Activated T-cell treated with anti-CD3 and anti-CD28 coated beads, Interleukin-2, amount 50 U/mL, for 72 hours (primary cell): ENCODE measurements at regions not wholly inside any gene's neighbourhood (a gene's known extent, or its start where the extent isn't known, plus 50 kb on each side); places are given as distances from the start of the nearest gene placed in this dataset.
"Not testable (repeated sequence)": the region's sequence is repeated elsewhere in the genome, so short reads cannot be mapped to it uniquely, and the experiment has no call there.

Experiments used
- ATAC-seq, 2 donors: fragments of 150-1000 bp; cut with Tn5 transposase; replicated peaks in 1 of 2; 2 replicates each; pipeline ENCODE4 v1.10.0; 2021; ENCODE audit warnings: moderate library complexity in 2 of 2, mild to moderate bottlenecking in 1 of 2
- DNase-seq, 2 donors: peaks; one replicate each; pipeline ENCODE4 v3.0.0; 2021 to 2022; ENCODE audit warnings: mixed read lengths in 1 of 2
- H3K27ac Mint-ChIP-seq: one replicate; pipeline ENCODE4 v1.8.0; 2022; ENCODE audit warnings: mild to moderate bottlenecking, moderate library complexity, mixed read lengths
- H3K27me3 Mint-ChIP-seq: one replicate; pipeline ENCODE4 v1.8.0; 2022; ENCODE audit warnings: low read depth, mixed read lengths
- H3K36me3 Mint-ChIP-seq, 2 donors: one replicate each; pipeline ENCODE4 v1.8.0; 2022; ENCODE audit warnings: mixed read lengths in 2 of 2, mild to moderate bottlenecking in 1 of 2; ENCODE audit not compliant: insufficient read depth in 2 of 2
- H3K4me1 Mint-ChIP-seq: one replicate; pipeline ENCODE4 v1.8.0; 2022; ENCODE audit warnings: low read depth, mixed read lengths
- H3K4me3 Mint-ChIP-seq, 2 donors: one replicate each; pipeline ENCODE4 v1.8.0; 2022; ENCODE audit warnings: mild to moderate bottlenecking in 2 of 2, mixed read lengths in 2 of 2, moderate library complexity in 2 of 2
- H3K9me3 Mint-ChIP-seq, 2 donors: one replicate each; pipeline ENCODE4 v1.8.0; 2022; ENCODE audit warnings: mixed read lengths in 2 of 2

DNA sequence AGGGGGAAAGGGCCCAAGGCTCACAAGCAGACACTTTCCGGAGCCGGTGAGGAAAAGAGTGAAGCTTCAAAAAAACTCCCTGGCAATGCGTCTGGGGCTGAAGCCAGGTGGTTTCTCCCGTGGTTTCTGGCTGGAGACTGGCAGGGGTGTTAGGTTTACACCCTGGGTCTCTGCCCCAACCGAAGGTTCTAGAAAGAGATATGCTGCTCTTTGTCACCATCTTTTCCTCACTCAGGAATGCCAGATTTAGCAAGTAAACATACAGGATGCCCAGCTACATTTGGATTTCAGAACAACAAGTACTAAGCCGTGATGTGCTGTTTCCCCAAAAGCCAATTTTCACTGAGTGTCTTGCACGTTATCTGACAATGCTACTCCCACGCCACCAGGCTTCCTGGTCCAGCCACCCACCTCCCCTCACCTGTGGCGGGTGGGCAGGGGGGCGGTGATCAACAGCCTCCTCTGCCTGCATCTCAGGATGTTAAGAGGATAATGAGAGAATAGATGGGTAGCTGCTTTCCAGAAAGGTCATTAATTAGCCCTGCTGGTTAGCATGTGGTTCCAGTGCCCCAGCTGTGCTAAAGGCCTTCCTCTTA, 69.6 kb upstream of the OLIG2 start:
- Mint-ChIP-seq H3K4me1 (no peaks in the 10 kb centered on the region), H3K4me3 (no peak overlapping the region), H3K27me3 (peaks cover 56% of the 10 kb centered on the region), H3K36me3 (no peaks in the 10 kb centered on the region), H3K27ac (no peak overlapping the region), H3K9me3 (no peaks in the 10 kb centered on the region)
- ATAC-seq = no peak
- DNase-seq = no peak

DNA sequence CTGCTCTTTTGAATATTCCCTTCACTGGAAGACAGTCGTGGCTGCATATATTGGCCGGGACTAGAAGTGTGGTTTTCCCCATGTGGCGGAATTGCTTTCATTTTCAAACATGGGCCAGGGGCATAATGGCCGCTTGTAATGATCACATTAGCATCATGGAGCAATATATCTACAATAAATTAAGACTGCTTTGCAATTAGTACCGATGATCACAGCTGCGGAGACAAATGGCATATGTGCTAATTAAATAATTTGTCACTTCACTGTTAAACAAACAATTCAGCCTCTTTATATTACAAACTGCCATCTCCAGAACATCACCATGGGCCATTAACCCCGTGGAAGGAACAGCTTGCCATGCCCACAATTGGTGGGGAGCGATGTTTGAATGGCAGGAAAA, 68.2 kb upstream of the OLIG2 start:
- ATAC-seq = no peak
- H3K9me3 Mint-ChIP-seq = no peaks in the 10 kb centered on the region
- no peaks in the 10 kb centered on the region for H3K4me1 Mint-ChIP-seq

DNA sequence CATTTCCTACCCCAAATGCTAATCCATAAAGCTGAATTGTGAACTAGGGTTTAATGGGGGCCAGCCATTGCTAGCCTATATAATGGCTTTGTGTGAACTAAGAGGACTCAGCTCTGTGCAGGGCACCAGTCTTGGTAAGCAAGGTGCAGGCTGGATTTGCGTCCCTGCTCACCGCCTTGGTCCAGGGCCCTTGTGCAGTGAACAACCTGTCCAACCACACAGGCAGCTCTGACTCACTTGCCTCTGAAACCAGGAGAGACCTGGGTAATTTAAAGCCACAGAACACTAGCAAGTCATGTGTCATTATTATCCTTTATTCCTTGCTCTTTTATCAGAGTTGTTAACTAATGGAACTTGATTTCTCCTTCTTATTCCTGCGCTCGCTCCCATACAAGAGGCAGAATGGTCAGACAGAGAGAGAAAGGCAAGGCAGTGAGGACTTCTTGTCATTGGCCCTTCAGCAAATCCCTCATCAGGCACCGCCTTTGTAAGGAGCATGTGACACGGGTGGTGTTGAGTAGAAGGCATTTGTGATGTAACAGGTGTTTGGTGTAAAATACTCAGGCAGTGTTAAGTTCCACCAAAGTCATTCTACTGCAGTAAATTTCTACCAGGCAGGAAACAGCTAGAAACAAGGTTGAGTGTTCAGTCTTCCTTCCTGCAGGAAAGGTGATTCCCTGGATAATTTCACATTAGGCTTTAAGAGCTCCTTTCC, 67.3 kb upstream of the OLIG2 start:
- Mint-ChIP-seq H3K4me3 (no peak overlapping the region), H3K9me3 (no peaks in the 10 kb centered on the region), H3K4me1 (no peaks in the 10 kb centered on the region), H3K27ac (no peak overlapping the region), H3K36me3 (no peaks in the 10 kb centered on the region), H3K27me3 (peaks cover 39% of the 10 kb centered on the region)
- DNase-seq (no peak), ATAC-seq (no peak)

More for the DNA sequence above, 68.2 kb upstream of the OLIG2 start:
- no peaks in the 10 kb centered on the region for H3K36me3 Mint-ChIP-seq
- no peak overlapping the region for H3K27ac Mint-ChIP-seq
- no peak overlapping the region for H3K4me3 Mint-ChIP-seq
- H3K27me3 Mint-ChIP-seq = peaks cover 47% of the 10 kb centered on the region
- no peak for DNase-seq

DNA sequence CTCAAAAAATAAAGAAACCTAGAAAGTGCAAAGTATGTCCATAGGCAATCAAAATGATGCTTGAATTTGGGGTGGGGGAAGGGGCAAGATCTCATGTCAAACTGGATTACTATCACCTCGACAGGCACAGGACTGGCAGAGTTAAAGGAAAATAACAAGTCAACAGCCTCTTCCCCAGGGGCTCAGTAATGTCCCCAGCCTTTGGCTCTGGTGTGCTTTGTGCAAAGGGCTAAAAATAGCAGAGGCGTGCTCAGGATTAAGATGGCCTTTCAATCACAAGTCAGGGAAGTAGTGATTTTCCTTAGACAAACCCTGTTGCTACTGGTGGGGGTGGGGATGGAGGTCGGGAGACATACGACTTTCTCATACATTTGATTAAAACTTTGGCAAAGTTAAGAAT, 63.5 kb upstream of the OLIG2 start:
- ATAC-seq = no peak
- H3K4me1 Mint-ChIP-seq = no peaks in the 10 kb centered on the region
- H3K36me3 Mint-ChIP-seq = no peaks in the 10 kb centered on the region
- no peaks in the 10 kb centered on the region for H3K9me3 Mint-ChIP-seq
- no peak overlapping the region for H3K4me3 Mint-ChIP-seq
- DNase-seq = no peak
- H3K27ac Mint-ChIP-seq = no peak overlapping the region
- peaks cover 15% of the 10 kb centered on the region for H3K27me3 Mint-ChIP-seq

DNA sequence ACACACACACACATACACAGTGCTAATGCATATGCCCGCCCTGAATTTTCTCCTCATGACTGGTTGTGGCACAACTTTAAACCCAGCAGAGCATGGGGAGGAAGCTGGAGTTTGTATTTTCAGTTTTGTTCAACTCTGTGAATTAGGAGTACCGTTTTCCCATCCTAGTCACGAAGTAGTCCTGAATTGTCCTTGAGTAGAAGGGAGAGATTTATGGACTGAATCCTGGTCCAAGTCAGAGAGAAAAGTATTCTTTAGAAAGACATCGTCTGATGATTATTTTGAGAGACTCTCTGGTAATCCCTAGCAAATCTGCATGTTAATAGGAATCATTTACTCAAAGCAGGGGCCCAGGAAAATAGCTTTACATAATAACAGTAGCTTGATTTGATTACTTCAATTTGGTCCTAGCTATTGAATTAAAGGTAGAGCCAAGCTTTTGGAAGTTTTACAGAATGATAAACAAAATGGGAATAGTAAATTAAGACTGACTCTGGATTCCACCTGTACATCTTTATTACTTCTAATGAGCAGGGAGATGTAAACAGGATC, 60.5 kb upstream of the OLIG2 start:
- no peak overlapping the region for H3K4me3 Mint-ChIP-seq
- no peaks in the 10 kb centered on the region for H3K9me3 Mint-ChIP-seq
- peaks cover 12% of the 10 kb centered on the region for H3K27me3 Mint-ChIP-seq
- H3K36me3 Mint-ChIP-seq = no peaks in the 10 kb centered on the region
- H3K27ac Mint-ChIP-seq = no peak overlapping the region
- H3K4me1 Mint-ChIP-seq = no peaks in the 10 kb centered on the region
- DNase-seq (no peak), ATAC-seq (no peak)

DNA sequence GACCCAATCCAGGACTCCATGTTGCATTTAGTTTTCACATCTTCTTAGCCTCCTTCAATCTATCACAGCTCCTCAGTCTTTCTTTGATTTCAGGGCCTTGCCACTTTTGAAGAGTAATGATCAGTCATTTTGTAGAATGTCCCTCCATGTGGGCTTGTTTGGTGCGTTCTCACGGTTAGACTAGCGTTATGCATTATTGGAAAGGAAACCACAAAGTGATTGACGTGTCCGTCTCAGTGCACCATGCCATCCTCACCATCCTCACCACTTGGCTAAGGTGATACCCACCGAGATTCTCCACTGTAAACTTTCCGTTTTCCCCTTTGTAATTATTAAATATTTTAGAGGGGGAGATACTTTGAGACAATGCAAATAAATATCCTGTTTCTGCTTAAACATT, 59.6 kb upstream of the OLIG2 start:
- H3K9me3 Mint-ChIP-seq = no peaks in the 10 kb centered on the region
- peaks cover 5% of the 10 kb centered on the region for H3K27me3 Mint-ChIP-seq
- no peaks in the 10 kb centered on the region for H3K4me1 Mint-ChIP-seq
- ATAC-seq = no peak
- no peak for DNase-seq
- no peaks in the 10 kb centered on the region for H3K36me3 Mint-ChIP-seq
- H3K27ac Mint-ChIP-seq = no peak overlapping the region
- H3K4me3 Mint-ChIP-seq = no peak overlapping the region

DNA sequence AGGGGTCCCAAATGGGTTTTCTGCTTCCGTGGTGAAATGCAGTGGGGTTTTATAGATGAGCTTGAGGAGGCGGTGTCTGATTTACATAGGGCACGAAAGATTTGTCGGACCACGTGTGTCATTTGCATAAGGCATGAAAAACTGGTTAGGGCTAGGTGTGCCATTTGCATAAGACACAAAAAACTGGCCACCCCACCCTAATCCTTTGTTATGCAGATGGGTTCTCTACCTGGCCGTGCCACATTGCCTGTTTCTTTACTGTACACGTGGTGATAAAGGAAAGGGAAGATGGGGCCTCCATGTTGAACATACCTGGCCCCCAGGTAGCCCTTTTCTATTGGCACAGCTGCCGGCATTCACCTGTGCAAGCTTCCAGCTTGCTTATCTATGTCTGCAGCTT, 57.6 kb upstream of the OLIG2 start:
- not testable (repeated sequence) for H3K27me3 Mint-ChIP-seq, DNase-seq, H3K36me3 Mint-ChIP-seq, H3K4me1 Mint-ChIP-seq, ATAC-seq, H3K4me3 Mint-ChIP-seq, H3K27ac Mint-ChIP-seq, H3K9me3 Mint-ChIP-seq

DNA sequence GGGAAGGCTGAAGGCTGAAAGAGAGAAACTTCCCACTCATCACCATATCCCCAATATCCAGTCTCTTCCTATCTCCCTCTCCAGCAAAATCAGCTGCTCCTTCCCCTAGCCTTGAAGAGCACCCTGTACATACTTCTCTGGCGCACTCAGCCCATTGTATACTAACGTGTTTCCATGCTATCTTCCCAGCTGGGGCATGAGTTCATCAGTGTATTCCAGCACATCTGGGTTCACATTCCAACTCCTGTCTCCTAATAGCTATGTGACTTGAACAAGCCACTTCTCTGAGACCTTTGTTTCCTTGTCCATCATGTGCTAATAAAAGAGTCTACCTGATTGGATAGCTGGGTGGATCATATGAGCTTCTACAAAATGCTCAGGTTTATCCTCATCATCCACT, 51.1 kb upstream of the OLIG2 start:
- Mint-ChIP-seq H3K4me1 (no peaks in the 10 kb centered on the region), H3K27me3 (peaks cover 17% of the 10 kb centered on the region), H3K27ac (no peak overlapping the region), H3K36me3 (no peaks in the 10 kb centered on the region), H3K4me3 (no peak overlapping the region), H3K9me3 (no peaks in the 10 kb centered on the region)
- ATAC-seq = no peak
- DNase-seq = no peak

DNA sequence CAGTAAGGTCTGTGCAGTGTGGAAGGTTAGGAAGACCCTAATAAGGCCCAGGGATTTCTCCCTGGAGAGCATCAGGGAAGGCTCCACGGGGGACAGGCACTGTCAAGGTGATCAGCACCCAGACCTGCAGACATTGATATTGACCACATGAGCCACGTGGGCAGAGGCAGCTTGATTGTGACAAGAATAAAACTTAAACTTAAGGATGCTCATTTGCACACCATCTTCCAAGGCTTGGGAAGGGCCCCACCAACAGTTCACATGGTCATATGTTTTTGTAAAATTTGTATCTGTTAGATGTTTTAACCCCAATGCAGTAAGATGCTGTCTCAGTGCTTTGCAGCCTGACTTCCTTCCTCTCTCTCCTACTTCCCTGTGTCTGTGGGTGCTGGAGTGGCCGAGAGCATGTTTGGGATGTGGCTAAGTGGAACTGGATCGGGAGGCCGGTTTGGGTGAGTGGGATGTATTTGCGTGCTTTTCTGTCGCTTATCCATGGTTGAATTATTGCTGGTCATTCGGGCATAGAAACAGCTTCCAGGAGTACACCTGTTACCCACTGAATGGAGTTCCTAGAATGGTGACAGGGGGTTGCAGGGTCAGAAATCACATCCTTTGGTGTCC, 49.8 kb upstream of the OLIG2 start:
- DNase-seq = no peak
- Mint-ChIP-seq H3K9me3 (no peaks in the 10 kb centered on the region), H3K27ac (no peak overlapping the region), H3K4me1 (no peaks in the 10 kb centered on the region), H3K27me3 (peaks cover 23% of the 10 kb centered on the region), H3K36me3 (no peaks in the 10 kb centered on the region), H3K4me3 (no peak overlapping the region)
- ATAC-seq = no peak
